Nephron progenitor cell (in vitro differentiated cells): ENCODE measurements at regions not wholly inside any gene's neighbourhood (a gene's known extent, or its start where the extent isn't known, plus 50 kb on each side); places are given as distances from the start of the nearest gene placed in this dataset.

Experiments
- DNase-seq: peaks from one replicate; pipeline ENCODE4 v3.0.0; 2021
- H3K27ac Mint-ChIP-seq: 2 replicates; pipeline ENCODE4 v1.8.0; 2021; ENCODE audit warnings: mild to moderate bottlenecking, moderate library complexity, mixed read lengths
- H3K27me3 Mint-ChIP-seq: 2 replicates; pipeline ENCODE4 v1.8.0; 2021; ENCODE audit warnings: mild to moderate bottlenecking, low read depth, mixed read lengths; ENCODE audit not compliant: poor library complexity
- H3K36me3 Mint-ChIP-seq: 2 replicates; pipeline ENCODE4 v1.8.0; 2021; ENCODE audit warnings: low read depth, mixed read lengths
- H3K4me1 Mint-ChIP-seq: 2 replicates; pipeline ENCODE4 v1.8.0; 2021; ENCODE audit warnings: mixed read lengths
- H3K4me3 Mint-ChIP-seq: 2 replicates; pipeline ENCODE4 v1.8.0; 2021; ENCODE audit warnings: mild to moderate bottlenecking, moderate library complexity, mixed read lengths
- H3K9me3 Mint-ChIP-seq: 2 replicates; pipeline ENCODE4 v1.8.0; 2021; ENCODE audit warnings: mild to moderate bottlenecking, moderate library complexity, mixed read lengths
- TF ChIP-seq, protein P1 (sequence below): fragments of 200-600 bp; sonication (generic); IDR thresholded peaks from 2 replicates; pipeline ENCODE4 v1.5.0; 2021; ENCODE audit warnings: antibody characterized with exemption

DNA sequence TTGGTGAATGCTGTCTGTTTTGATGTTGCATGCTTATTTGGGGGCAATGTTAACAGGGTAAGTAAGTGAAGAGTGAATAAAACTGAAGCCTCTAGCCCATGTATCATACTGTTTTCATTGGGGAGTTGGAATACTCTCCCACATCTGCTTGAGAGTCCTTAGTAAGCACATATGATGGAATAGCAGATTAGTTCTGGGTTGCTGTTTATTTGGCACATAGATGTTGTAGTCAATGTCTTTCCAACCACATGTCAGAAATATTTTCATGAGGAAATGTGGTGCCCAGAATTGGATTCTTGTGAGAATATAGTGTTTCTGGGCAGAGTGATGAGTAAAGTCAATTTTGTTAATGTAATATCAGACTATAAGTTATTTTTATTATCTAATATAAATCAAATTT is 611.7 kb upstream of the FTMT start:
- no peak for DNase-seq
- H3K27ac Mint-ChIP-seq, result no peak overlapping the region
- no peaks in the 10 kb centered on the region for H3K4me1 Mint-ChIP-seq
- H3K36me3 Mint-ChIP-seq, result peaks cover 3% of the 10 kb centered on the region
- TF ChIP-seq, protein P1, sequence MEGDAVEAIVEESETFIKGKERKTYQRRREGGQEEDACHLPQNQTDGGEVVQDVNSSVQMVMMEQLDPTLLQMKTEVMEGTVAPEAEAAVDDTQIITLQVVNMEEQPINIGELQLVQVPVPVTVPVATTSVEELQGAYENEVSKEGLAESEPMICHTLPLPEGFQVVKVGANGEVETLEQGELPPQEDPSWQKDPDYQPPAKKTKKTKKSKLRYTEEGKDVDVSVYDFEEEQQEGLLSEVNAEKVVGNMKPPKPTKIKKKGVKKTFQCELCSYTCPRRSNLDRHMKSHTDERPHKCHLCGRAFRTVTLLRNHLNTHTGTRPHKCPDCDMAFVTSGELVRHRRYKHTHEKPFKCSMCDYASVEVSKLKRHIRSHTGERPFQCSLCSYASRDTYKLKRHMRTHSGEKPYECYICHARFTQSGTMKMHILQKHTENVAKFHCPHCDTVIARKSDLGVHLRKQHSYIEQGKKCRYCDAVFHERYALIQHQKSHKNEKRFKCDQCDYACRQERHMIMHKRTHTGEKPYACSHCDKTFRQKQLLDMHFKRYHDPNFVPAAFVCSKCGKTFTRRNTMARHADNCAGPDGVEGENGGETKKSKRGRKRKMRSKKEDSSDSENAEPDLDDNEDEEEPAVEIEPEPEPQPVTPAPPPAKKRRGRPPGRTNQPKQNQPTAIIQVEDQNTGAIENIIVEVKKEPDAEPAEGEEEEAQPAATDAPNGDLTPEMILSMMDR, result no peak
- H3K9me3 Mint-ChIP-seq, result peaks cover 9% of the 10 kb centered on the region
- no peak overlapping the region for H3K4me3 Mint-ChIP-seq
- H3K27me3 Mint-ChIP-seq, result no peaks in the 10 kb centered on the region

DNA sequence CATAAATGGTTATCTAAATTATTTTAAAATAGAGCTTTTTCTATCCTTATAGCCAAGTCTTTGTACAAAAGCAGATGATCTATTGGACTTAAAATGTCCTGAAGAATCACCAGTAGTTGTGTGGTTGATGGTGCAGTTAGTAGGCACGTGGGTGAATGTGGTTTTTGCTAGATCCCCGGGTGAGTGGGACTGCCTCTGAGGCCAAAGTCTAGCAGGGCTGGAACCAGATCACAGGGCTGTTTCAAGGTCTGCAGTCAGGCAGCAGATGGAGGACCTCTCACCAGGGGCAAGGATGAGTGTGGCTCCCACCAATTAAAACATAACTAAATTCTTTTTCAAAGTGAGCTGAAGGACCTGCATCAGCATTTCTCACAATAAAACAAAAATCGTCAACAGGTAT is 604.7 kb upstream of the FTMT start:
- no peaks in the 10 kb centered on the region for H3K36me3 Mint-ChIP-seq
- TF ChIP-seq, protein P1, result no peak
- H3K27ac Mint-ChIP-seq, result no peak overlapping the region
- no peak overlapping the region for H3K4me3 Mint-ChIP-seq
- DNase-seq, result peak; percentile 1
- H3K27me3 Mint-ChIP-seq, result no peaks in the 10 kb centered on the region
- peaks cover 9% of the 10 kb centered on the region for H3K9me3 Mint-ChIP-seq
- no peaks in the 10 kb centered on the region for H3K4me1 Mint-ChIP-seq

DNA sequence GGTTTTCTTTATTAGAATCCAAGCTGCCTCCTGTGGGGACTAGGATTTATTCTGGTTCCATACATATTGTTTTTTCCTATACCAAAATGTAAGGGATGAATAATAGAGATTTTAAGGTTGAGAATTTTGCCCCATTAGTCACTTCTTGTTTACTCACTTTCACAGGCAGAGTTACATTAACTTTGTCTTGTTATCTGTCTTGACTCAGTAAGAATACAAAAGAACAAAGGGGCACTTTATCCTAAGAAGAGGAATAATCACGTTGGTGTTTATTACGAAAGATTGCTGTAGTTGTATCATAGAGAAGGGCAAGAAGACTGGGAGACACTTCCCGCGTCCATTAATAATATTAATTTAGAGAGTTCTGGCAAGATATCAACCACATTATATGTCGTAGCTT is 599.7 kb upstream of the FTMT start:
- Mint-ChIP-seq H3K27me3 (no peaks in the 10 kb centered on the region), H3K4me3 (no peak overlapping the region), H3K4me1 (no peaks in the 10 kb centered on the region), H3K36me3 (no peaks in the 10 kb centered on the region), H3K27ac (no peak overlapping the region), H3K9me3 (peaks cover 9% of the 10 kb centered on the region)
- no peak for DNase-seq
- TF ChIP-seq, protein P1, result no peak

DNA sequence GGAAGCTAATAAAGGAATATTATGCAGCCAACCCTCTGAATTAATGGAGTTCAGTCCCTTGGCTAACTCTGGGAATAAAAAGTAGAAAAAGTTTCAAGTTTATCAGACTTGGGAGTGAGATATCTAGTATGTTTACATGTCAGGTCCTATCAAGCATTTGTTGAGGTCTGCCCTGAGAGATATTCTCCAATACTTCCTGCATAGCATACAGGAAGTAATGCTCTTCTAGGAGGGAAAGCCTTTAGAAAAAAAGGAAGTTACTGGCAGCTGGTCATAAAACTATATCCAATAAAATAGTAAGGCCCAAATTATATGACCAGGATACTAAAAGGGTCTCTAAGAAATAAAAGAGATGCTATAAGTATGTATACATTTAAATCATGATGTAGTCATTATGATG is 594.1 kb upstream of the FTMT start:
- Mint-ChIP-seq H3K4me3 (no peak overlapping the region), H3K9me3 (no peaks in the 10 kb centered on the region), H3K4me1 (no peaks in the 10 kb centered on the region), H3K27me3 (no peaks in the 10 kb centered on the region), H3K27ac (no peak overlapping the region), H3K36me3 (no peaks in the 10 kb centered on the region)
- TF ChIP-seq, protein P1, result no peak
- no peak for DNase-seq

DNA sequence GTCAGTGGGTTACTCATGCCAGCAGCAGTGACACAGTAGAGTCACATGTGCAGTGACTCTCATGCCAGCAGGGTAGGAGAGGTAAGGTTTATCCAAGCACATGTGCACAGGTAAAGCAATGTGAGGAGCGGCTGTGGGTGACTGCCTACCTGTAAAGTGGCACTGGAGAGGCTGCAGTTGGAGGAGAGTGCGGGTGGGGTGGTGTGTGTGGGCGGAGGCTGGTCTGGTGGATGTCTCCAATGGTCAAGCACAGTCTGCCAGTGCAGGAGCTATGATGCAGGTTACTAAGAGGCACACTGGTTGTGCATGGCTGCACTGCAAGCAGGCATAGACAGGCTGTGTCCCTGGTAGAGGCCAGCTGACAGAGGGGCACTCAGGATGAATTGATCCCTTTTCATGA is 588.2 kb upstream of the FTMT start:
- no peak for DNase-seq
- no peaks in the 10 kb centered on the region for H3K9me3 Mint-ChIP-seq
- no peak overlapping the region for H3K4me3 Mint-ChIP-seq
- peaks cover 5% of the 10 kb centered on the region for H3K27me3 Mint-ChIP-seq
- no peak overlapping the region for H3K27ac Mint-ChIP-seq
- H3K4me1 Mint-ChIP-seq, result no peaks in the 10 kb centered on the region
- TF ChIP-seq, protein P1, result no peak
- H3K36me3 Mint-ChIP-seq, result no peaks in the 10 kb centered on the region

DNA sequence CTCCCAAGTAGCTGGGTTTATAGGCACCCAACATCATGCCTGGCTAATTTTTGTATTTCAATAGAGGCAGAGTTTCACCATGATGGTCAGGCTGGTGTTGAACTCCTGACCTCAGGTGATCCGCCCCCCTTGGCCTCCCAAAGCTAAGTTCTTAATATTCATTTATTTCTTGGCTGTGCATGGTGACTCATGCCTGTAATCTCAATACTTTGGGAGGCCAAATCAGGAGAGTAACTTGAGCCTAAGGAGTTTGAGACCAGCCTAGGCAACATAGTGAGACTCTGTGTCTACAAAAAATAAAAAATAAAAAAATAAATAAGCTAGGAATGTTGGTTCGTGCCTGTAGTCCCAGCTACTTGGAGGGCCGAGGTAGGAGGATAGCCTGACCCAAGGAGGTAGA is 587.1 kb upstream of the FTMT start:
- Mint-ChIP-seq H3K4me3 (no peak overlapping the region), H3K9me3 (no peaks in the 10 kb centered on the region), H3K4me1 (no peaks in the 10 kb centered on the region), H3K36me3 (no peaks in the 10 kb centered on the region), H3K27me3 (peaks cover 5% of the 10 kb centered on the region), H3K27ac (no peak overlapping the region)
- TF ChIP-seq, protein P1, result no peak
- no peak for DNase-seq
